SU-DHL-6 (cell line): ENCODE measurements at regions not wholly inside any gene's neighbourhood (a gene's known extent, or its start where the extent isn't known, plus 50 kb on each side); places are given as distances from the start of the nearest gene placed in this dataset.

Source experiments
- EZH2phosphoT487 ChIP-seq: fragments of 200-600 bp; sonication (generic), shearing (Covaris generic); conservative IDR thresholded peaks from 2 replicates; pipeline ENCODE4 v1.6.1; 2018; ENCODE audit warnings: mild to moderate bottlenecking, antibody characterized with exemption, low read length, moderate library complexity, mixed read lengths
- TF ChIP-seq, protein P1 (sequence below): fragments of 200-600 bp; sonication (generic); IDR thresholded peaks from one replicate; pipeline ENCODE4 v1.5.1; 2017; ENCODE audit warnings: antibody characterized with exemption, mild to moderate bottlenecking, low read length, moderate library complexity; ENCODE audit not compliant: insufficient read depth, poor library complexity, severe bottlenecking

DNA sequence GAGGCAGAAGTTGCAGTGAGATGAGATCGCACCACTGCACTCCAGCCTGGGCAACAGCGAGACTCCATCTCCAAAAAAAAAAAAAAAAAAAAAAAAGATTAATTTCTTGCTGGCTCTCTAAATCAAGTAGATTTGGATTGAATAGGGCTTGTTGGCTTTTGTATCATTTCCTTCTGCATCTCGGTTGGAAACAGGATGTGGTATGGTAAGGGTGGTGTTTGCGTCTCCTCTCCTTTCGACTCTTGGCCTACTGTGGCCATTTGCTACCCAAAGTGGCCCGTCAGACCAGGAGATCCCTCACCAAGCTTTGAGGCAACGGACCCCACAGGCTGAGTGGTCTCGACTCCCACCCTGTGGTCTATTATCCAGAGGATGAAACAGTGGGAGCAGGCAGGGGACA, 168.0 kb upstream of the IRX3 start:
- TF ChIP-seq, protein P1, sequence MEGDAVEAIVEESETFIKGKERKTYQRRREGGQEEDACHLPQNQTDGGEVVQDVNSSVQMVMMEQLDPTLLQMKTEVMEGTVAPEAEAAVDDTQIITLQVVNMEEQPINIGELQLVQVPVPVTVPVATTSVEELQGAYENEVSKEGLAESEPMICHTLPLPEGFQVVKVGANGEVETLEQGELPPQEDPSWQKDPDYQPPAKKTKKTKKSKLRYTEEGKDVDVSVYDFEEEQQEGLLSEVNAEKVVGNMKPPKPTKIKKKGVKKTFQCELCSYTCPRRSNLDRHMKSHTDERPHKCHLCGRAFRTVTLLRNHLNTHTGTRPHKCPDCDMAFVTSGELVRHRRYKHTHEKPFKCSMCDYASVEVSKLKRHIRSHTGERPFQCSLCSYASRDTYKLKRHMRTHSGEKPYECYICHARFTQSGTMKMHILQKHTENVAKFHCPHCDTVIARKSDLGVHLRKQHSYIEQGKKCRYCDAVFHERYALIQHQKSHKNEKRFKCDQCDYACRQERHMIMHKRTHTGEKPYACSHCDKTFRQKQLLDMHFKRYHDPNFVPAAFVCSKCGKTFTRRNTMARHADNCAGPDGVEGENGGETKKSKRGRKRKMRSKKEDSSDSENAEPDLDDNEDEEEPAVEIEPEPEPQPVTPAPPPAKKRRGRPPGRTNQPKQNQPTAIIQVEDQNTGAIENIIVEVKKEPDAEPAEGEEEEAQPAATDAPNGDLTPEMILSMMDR, result no peak
- TF ChIP-seq EZH2phosphoT487, result no peak
